Mammary epithelial cell (primary cell): ENCODE measurements at regions not wholly inside any gene's neighbourhood (a gene's known extent, or its start where the extent isn't known, plus 50 kb on each side); places are given as distances from the start of the nearest gene placed in this dataset.

Experiments used
- CTCF ChIP-seq, 2 donors: IDR thresholded peaks in 1 of 2; conservative IDR thresholded peaks in 1 of 2; 2 replicates each; pipeline ENCODE4 v1.5.1; 2011 to 2012; ENCODE audit warnings: inconsistent platforms in 2 of 2, low read length in 2 of 2, mild to moderate bottlenecking in 2 of 2, control low read depth in 1 of 2, low read depth in 1 of 2; ENCODE audit not compliant: insufficient read depth in 1 of 2; ENCODE audit errors: extremely low read depth in 1 of 2
- EZH2 ChIP-seq: IDR thresholded peaks from 2 replicates; pipeline ENCODE4 v1.6.1; 2012; ENCODE audit warnings: low read length, inconsistent platforms, borderline replicate concordance

GRCh38 chr1:103218369-103218768, 110.0 kb upstream of the COL11A1 start:
- TF ChIP-seq CTCF (conservative IDR thresholded peaks at IDR 0.05 in 1 of 2, IDR thresholded peaks at IDR 0.05 in 1 of 2; ENCODE audit: extremely low read depth in 1 of 2, insufficient read depth in 1 of 2, low read depth in 1 of 2, low read length in 2 of 2) (no peak), EZH2 (no peak)
